HG03432 (cell line): ENCODE measurements at regions not wholly inside any gene's neighbourhood (a gene's known extent, or its start where the extent isn't known, plus 50 kb on each side); places are given as distances from the start of the nearest gene placed in this dataset.
"Not testable (repeated sequence)": the region's sequence is repeated elsewhere in the genome, so short reads cannot be mapped to it uniquely, and the experiment has no call there.

Source experiments
- ATAC-seq: cut with Tn5 transposase; IDR thresholded peaks from one replicate; pipeline ENCODE4 v1.9.1; 2021; ENCODE audit warnings: mild to moderate bottlenecking, moderate library complexity; ENCODE audit not compliant: unreplicated experiment

GRCh38 chr15:22303112-22303511, 155.6 kb upstream of the GOLGA6L22 start:
- not testable (repeated sequence) for ATAC-seq
